ENCODE measurements at regions not wholly inside any gene's neighbourhood (a gene's known extent, or its start where the extent isn't known, plus 50 kb on each side); places are given as distances from the start of the nearest gene placed in this dataset.

GRCh38 chr2:238963161-238963970, 115.5 kb downstream of the TWIST2 start:
- peak; percentile 62 for DNase-seq (ENCODE audit: low read depth)

GRCh38 chr2:238963971-238964328, 116.1 kb downstream of the TWIST2 start:
- Histone ChIP-seq H3K9me3 (ENCODE audit: control insufficient read depth, low read length) (no peaks in the 10 kb centered on the region), H3K36me3 (ENCODE audit: control insufficient read depth, insufficient read depth, low read length, severe bottlenecking) (no peaks in the 10 kb centered on the region), H3K4me3 (ENCODE audit: low read length) (no peak overlapping the region), H3K27me3 (replicated peaks; ENCODE audit: control insufficient read depth, insufficient read depth, low read length) (peaks cover 3% of the 10 kb centered on the region), H3K9ac (ENCODE audit: low read length) (no peak overlapping the region), H3K4me1 (ENCODE audit: control insufficient read depth, insufficient read depth, low read length) (no peaks in the 10 kb centered on the region)
- DNase-seq (ENCODE audit: low read depth), result no peak

More at GRCh38 chr2:238963161-238963970, 115.5 kb downstream of the TWIST2 start:
- Histone ChIP-seq H3K9me3 (ENCODE audit: control insufficient read depth, low read length) (no peaks in the 10 kb centered on the region), H3K4me1 (ENCODE audit: control insufficient read depth, insufficient read depth, low read length) (no peaks in the 10 kb centered on the region), H3K9ac (ENCODE audit: low read length) (no peak overlapping the region), H3K4me3 (ENCODE audit: low read length) (no peak overlapping the region), H3K36me3 (ENCODE audit: control insufficient read depth, insufficient read depth, low read length, severe bottlenecking) (no peaks in the 10 kb centered on the region), H3K27me3 (replicated peaks; ENCODE audit: control insufficient read depth, insufficient read depth, low read length) (peaks cover 3% of the 10 kb centered on the region)

- no peak overlapping the region for H3K9ac ChIP-seq (ENCODE audit: low read length)
These were observed 116.7 kb downstream of the TWIST2 start for GRCh38 chr2:238964544-238965067.

GRCh38 chr2:238965371-238966071, 117.6 kb downstream of the TWIST2 start:
- Histone ChIP-seq H3K27me3 (replicated peaks; ENCODE audit: control insufficient read depth, insufficient read depth, low read length) (peaks cover 3% of the 10 kb centered on the region), H3K4me1 (ENCODE audit: control insufficient read depth, insufficient read depth, low read length) (no peaks in the 10 kb centered on the region), H3K9me3 (ENCODE audit: control insufficient read depth, low read length) (no peaks in the 10 kb centered on the region), H3K9ac (ENCODE audit: low read length) (no peak overlapping the region), H3K4me3 (ENCODE audit: low read length) (no peak overlapping the region), H3K36me3 (ENCODE audit: control insufficient read depth, insufficient read depth, low read length, severe bottlenecking) (no peaks in the 10 kb centered on the region)
- DNase-seq (ENCODE audit: low read depth), result no peak

More at GRCh38 chr2:238964544-238965067, 116.7 kb downstream of the TWIST2 start:
- no peak for DNase-seq (ENCODE audit: low read depth)
- Histone ChIP-seq H3K27me3 (replicated peaks; ENCODE audit: control insufficient read depth, insufficient read depth, low read length) (peaks cover 3% of the 10 kb centered on the region), H3K36me3 (ENCODE audit: control insufficient read depth, insufficient read depth, low read length, severe bottlenecking) (no peaks in the 10 kb centered on the region), H3K9me3 (ENCODE audit: control insufficient read depth, low read length) (no peaks in the 10 kb centered on the region), H3K4me3 (ENCODE audit: low read length) (no peak overlapping the region), H3K4me1 (ENCODE audit: control insufficient read depth, insufficient read depth, low read length) (no peaks in the 10 kb centered on the region)

- Histone ChIP-seq H3K27me3 (replicated peaks; ENCODE audit: control insufficient read depth, insufficient read depth, low read length) (peaks cover 3% of the 10 kb centered on the region), H3K9me3 (ENCODE audit: control insufficient read depth, low read length) (no peaks in the 10 kb centered on the region), H3K4me3 (ENCODE audit: low read length) (no peak overlapping the region), H3K9ac (ENCODE audit: low read length) (no peak overlapping the region), H3K36me3 (ENCODE audit: control insufficient read depth, insufficient read depth, low read length, severe bottlenecking) (no peaks in the 10 kb centered on the region), H3K4me1 (ENCODE audit: control insufficient read depth, insufficient read depth, low read length) (no peaks in the 10 kb centered on the region)
- DNase-seq (ENCODE audit: low read depth), result no peak
These were observed 118.4 kb downstream of the TWIST2 start for GRCh38 chr2:238966072-238966937.

GRCh38 chr2:238967031-238967977, 119.4 kb downstream of the TWIST2 start:
- no peak overlapping the region for H3K4me3 ChIP-seq (ENCODE audit: low read length)
- H3K27me3 ChIP-seq (replicated peaks; ENCODE audit: control insufficient read depth, insufficient read depth, low read length), result peaks cover 3% of the 10 kb centered on the region
- no peak overlapping the region for H3K9ac ChIP-seq (ENCODE audit: low read length)
- DNase-seq (ENCODE audit: low read depth), result no peak
- H3K36me3 ChIP-seq (ENCODE audit: control insufficient read depth, insufficient read depth, low read length, severe bottlenecking), result no peaks in the 10 kb centered on the region
- no peaks in the 10 kb centered on the region for H3K4me1 ChIP-seq (ENCODE audit: control insufficient read depth, insufficient read depth, low read length)
- H3K9me3 ChIP-seq (ENCODE audit: control insufficient read depth, low read length), result no peaks in the 10 kb centered on the region

GRCh38 chr2:238967978-238968360, 120.1 kb downstream of the TWIST2 start:
- Histone ChIP-seq H3K36me3 (ENCODE audit: control insufficient read depth, insufficient read depth, low read length, severe bottlenecking) (no peaks in the 10 kb centered on the region), H3K27me3 (replicated peaks; ENCODE audit: control insufficient read depth, insufficient read depth, low read length) (peaks cover 3% of the 10 kb centered on the region), H3K9ac (ENCODE audit: low read length) (no peak overlapping the region), H3K9me3 (ENCODE audit: control insufficient read depth, low read length) (no peaks in the 10 kb centered on the region), H3K4me3 (ENCODE audit: low read length) (no peak overlapping the region), H3K4me1 (ENCODE audit: control insufficient read depth, insufficient read depth, low read length) (peaks cover 4% of the 10 kb centered on the region)
- DNase-seq (ENCODE audit: low read depth), result no peak

- no peak for DNase-seq (ENCODE audit: low read depth)
- H3K9ac ChIP-seq (ENCODE audit: low read length), result no peak overlapping the region
- no peak overlapping the region for H3K4me3 ChIP-seq (ENCODE audit: low read length)
- no peaks in the 10 kb centered on the region for H3K9me3 ChIP-seq (ENCODE audit: control insufficient read depth, low read length)
- peaks cover 3% of the 10 kb centered on the region for H3K27me3 ChIP-seq (replicated peaks; ENCODE audit: control insufficient read depth, insufficient read depth, low read length)
- H3K4me1 ChIP-seq (ENCODE audit: control insufficient read depth, insufficient read depth, low read length), result peaks cover 12% of the 10 kb centered on the region
- no peaks in the 10 kb centered on the region for H3K36me3 ChIP-seq (ENCODE audit: control insufficient read depth, insufficient read depth, low read length, severe bottlenecking)
These were observed 120.9 kb downstream of the TWIST2 start for GRCh38 chr2:238968616-238969384.

- Histone ChIP-seq H3K4me1 (ENCODE audit: control insufficient read depth, insufficient read depth, low read length) (peaks cover 23% of the 10 kb centered on the region), H3K36me3 (ENCODE audit: control insufficient read depth, insufficient read depth, low read length, severe bottlenecking) (no peaks in the 10 kb centered on the region), H3K9me3 (ENCODE audit: control insufficient read depth, low read length) (no peaks in the 10 kb centered on the region), H3K4me3 (ENCODE audit: low read length) (no peak overlapping the region), H3K27me3 (replicated peaks; ENCODE audit: control insufficient read depth, insufficient read depth, low read length) (peaks cover 3% of the 10 kb centered on the region), H3K9ac (ENCODE audit: low read length) (no peak overlapping the region)
- no peak for DNase-seq (ENCODE audit: low read depth)
These were observed 122.0 kb downstream of the TWIST2 start for GRCh38 chr2:238969857-238970256.
